ENCODE measurements at regions not wholly inside any gene's neighbourhood (a gene's known extent, or its start where the extent isn't known, plus 50 kb on each side); places are given as distances from the start of the nearest gene placed in this dataset.

GRCh38 chr1:60833173-60833572, 249.2 kb upstream of the NFIA start:
- Mint-ChIP-seq H3K9me3 (no peaks in the 10 kb centered on the region), H3K4me3 (no peak overlapping the region), H3K4me1 (peaks cover 13% of the 10 kb centered on the region), H3K36me3 (ENCODE audit: low read depth) (no peaks in the 10 kb centered on the region), H3K27me3 (peaks cover 4% of the 10 kb centered on the region), H3K27ac (no peak overlapping the region)
- DNase-seq = no peak
- ChIA-PET POLR2A (no interaction called here), CTCF (no interaction called here)

- DNase-seq = no peak
- Mint-ChIP-seq H3K9me3 (no peaks in the 10 kb centered on the region), H3K4me3 (no peak overlapping the region), H3K36me3 (ENCODE audit: low read depth) (no peaks in the 10 kb centered on the region), H3K27me3 (peaks cover 4% of the 10 kb centered on the region), H3K4me1 (peaks cover 13% of the 10 kb centered on the region), H3K27ac (no peak overlapping the region)
- ChIA-PET CTCF (no interaction called here), POLR2A (no interaction called here)
Measured at GRCh38 chr1:60832367-60832766, 250.0 kb upstream of the NFIA start.

DNA sequence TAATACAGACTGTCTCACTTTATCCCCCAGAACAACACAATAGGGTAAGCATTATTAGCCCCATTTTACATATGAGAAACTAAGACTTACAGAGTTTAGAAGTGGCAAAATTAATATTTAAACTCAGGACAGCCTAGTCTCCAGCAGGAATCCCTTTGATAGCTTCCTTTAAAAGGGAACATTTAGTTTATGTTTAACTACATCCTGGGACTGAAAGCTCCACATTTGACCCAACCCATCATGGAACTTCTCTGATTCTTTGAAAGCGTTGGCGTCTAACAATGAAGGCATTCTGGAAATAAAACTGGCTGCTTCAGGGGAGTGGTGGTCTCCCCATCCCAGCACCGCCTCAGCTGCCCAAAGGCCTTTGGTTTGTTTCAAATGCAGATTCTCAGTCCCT, 250.6 kb upstream of the NFIA start:
- no peak overlapping the region for H3K27ac Mint-ChIP-seq
- no peak overlapping the region for H3K4me3 Mint-ChIP-seq
- DNase-seq = no peak
- peaks cover 2% of the 10 kb centered on the region for H3K9me3 Mint-ChIP-seq
- CTCF ChIA-PET = no interaction called here
- peaks cover 4% of the 10 kb centered on the region for H3K27me3 Mint-ChIP-seq
- no peaks in the 10 kb centered on the region for H3K36me3 Mint-ChIP-seq (ENCODE audit: low read depth)
- POLR2A ChIA-PET = no interaction called here
- H3K4me1 Mint-ChIP-seq = peaks cover 13% of the 10 kb centered on the region

DNA sequence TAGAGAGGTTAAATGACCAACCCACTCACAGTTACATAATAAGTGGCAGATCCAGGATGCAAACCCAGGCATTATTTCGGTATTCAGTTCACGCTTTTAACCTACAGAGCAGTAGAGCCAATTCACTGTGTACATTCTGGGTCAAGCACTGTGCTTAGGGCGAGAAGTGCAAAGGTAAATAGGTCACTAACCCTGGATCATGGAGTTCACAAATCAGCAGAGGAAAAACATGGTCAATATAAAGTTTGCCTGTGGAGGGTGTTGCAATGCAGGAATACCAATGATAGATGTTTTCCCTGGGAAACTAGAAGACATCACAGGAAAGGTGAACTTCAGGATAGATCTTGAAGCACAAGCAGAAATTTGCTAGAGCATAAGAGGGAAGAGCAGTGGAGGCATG, 253.4 kb upstream of the NFIA start:
- Mint-ChIP-seq H3K9me3 (peaks cover 8% of the 10 kb centered on the region), H3K27me3 (peaks cover 4% of the 10 kb centered on the region), H3K27ac (no peak overlapping the region), H3K4me3 (no peak overlapping the region), H3K36me3 (ENCODE audit: low read depth) (no peaks in the 10 kb centered on the region), H3K4me1 (peaks cover 13% of the 10 kb centered on the region)
- ChIA-PET CTCF (no interaction called here), POLR2A (no interaction called here)
- no peak for DNase-seq

GRCh38 chr1:60826320-60827094, 255.9 kb upstream of the NFIA start:
- no peak overlapping the region for H3K4me3 Mint-ChIP-seq
- no peak for DNase-seq
- peaks cover 8% of the 10 kb centered on the region for H3K9me3 Mint-ChIP-seq
- H3K4me1 Mint-ChIP-seq = no peaks in the 10 kb centered on the region
- ChIA-PET POLR2A (no interaction called here), CTCF (no interaction called here)
- no peak overlapping the region for H3K27ac Mint-ChIP-seq
- peaks cover 5% of the 10 kb centered on the region for H3K27me3 Mint-ChIP-seq
- H3K36me3 Mint-ChIP-seq (ENCODE audit: low read depth) = no peaks in the 10 kb centered on the region

- POLR2A ChIA-PET = no interaction called here
Measured at GRCh38 chr1:60825593-60825992, 256.8 kb upstream of the NFIA start.

DNA sequence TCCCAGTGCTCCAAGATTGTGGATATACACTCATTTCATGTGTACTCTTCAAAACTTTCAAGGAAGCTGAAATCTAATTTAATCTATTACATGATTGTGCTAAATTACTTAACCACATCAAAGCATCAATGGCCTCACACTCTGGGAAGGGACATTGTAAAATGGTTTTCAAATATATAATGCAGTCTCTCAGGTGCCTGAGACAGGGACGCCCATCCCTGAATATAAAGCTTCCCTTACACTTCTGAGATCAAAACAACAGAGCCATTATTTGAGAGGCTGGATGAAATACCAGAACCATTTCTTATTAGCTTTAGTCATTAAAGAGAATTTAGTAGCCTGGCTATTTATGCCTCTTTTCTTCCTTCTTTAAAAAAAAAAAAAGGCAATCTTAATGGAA, 259.2 kb upstream of the NFIA start:
- H3K36me3 Mint-ChIP-seq (ENCODE audit: low read depth) = no peaks in the 10 kb centered on the region
- no peak overlapping the region for H3K27ac Mint-ChIP-seq
- DNase-seq = no peak
- H3K4me3 Mint-ChIP-seq = no peak overlapping the region
- no peaks in the 10 kb centered on the region for H3K4me1 Mint-ChIP-seq
- peaks cover 8% of the 10 kb centered on the region for H3K9me3 Mint-ChIP-seq
- H3K27me3 Mint-ChIP-seq = peaks cover 5% of the 10 kb centered on the region
- ChIA-PET POLR2A (no interaction called here), CTCF (no interaction called here)

More at GRCh38 chr1:60825593-60825992, 256.8 kb upstream of the NFIA start:
- CTCF ChIA-PET = no interaction called here
- H3K36me3 Mint-ChIP-seq (ENCODE audit: low read depth) = no peaks in the 10 kb centered on the region
- no peak overlapping the region for H3K4me3 Mint-ChIP-seq
- no peaks in the 10 kb centered on the region for H3K4me1 Mint-ChIP-seq
- H3K27me3 Mint-ChIP-seq = peaks cover 5% of the 10 kb centered on the region
- DNase-seq = no peak
- peaks cover 8% of the 10 kb centered on the region for H3K9me3 Mint-ChIP-seq
- H3K27ac Mint-ChIP-seq = no peak overlapping the region

DNA sequence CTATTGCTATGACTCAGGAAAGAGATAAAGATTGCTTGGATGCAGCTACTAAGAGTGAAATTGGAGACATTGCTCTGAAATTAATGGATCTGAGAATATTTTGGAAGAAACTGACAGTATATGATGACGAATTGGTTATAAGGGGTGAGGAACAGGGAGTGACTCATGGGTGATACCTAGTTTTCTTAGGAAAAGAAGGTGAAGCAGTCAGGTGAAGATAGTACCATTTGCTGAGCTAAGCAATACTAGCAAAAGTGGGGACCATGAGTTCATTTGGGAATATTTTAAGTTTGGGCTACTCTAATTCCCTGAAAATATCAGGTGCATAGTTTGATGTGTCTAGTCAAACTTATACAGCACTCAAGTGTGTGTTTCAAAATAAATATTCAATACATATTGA, 260.1 kb upstream of the NFIA start:
- Mint-ChIP-seq H3K36me3 (ENCODE audit: low read depth) (no peaks in the 10 kb centered on the region), H3K9me3 (peaks cover 8% of the 10 kb centered on the region), H3K4me3 (no peak overlapping the region), H3K27me3 (peaks cover 5% of the 10 kb centered on the region), H3K4me1 (no peaks in the 10 kb centered on the region), H3K27ac (no peak overlapping the region)
- CTCF ChIA-PET = no interaction called here
- POLR2A ChIA-PET = no interaction called here
- no peak for DNase-seq

- no peaks in the 10 kb centered on the region for H3K4me1 Mint-ChIP-seq
Measured at GRCh38 chr1:60821156-60821555, 261.2 kb upstream of the NFIA start.

DNA sequence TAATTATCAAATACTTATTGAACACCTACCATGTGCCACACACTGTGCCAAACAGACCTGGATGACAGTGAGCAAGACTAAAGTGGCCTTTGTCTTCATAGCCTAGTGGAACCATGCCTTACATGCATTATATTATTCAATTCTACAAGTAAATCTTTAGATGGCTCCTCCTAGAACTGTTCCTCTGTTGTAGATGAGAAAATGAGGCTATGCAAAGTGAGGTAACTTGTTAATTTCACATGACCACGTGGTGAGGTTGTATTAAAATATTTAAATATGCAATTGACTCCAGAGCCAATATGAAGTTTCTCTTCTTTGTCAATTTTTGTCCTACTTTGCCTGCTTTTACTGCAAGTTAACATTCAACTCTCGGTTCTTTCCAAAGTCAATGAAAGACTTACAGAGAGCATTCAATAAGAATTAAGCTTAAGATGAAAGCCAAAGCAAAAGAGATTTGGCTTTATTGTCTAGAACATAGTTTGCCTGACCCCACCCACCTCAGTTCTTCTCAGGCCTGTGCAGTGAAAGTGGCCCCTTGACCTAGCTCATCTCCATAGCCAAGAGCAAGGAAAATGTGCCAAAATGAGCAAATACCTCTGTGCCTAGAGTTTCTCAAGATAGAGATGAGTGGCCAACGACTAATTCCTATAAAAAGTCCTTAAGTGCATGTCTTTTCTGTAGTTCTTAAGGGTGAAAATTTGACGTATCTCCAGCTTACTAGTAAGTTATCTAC, 263.2 kb upstream of the NFIA start:
- ChIA-PET POLR2A (no interaction called here), CTCF (no interaction called here)
- Mint-ChIP-seq H3K4me1 (no peaks in the 10 kb centered on the region), H3K27me3 (peaks cover 5% of the 10 kb centered on the region), H3K27ac (no peak overlapping the region), H3K9me3 (no peaks in the 10 kb centered on the region), H3K4me3 (no peak overlapping the region), H3K36me3 (ENCODE audit: low read depth) (no peaks in the 10 kb centered on the region)
- no peak for DNase-seq

More at GRCh38 chr1:60821156-60821555, 261.2 kb upstream of the NFIA start:
- H3K27me3 Mint-ChIP-seq = peaks cover 5% of the 10 kb centered on the region
- no peaks in the 10 kb centered on the region for H3K36me3 Mint-ChIP-seq (ENCODE audit: low read depth)
- CTCF ChIA-PET = interaction anchor here (0.7 kb wide), 1 partner anchor 290 kb away, joined by 3 read pairs; no protein-coding TSS in a partner anchor
- H3K9me3 Mint-ChIP-seq = peaks cover under 1% of the 10 kb centered on the region
- H3K4me3 Mint-ChIP-seq = no peak overlapping the region
- POLR2A ChIA-PET = no interaction called here
- no peak overlapping the region for H3K27ac Mint-ChIP-seq
- DNase-seq = no peak

- ChIA-PET POLR2A (no interaction called here), CTCF (no interaction called here)
- no peaks in the 10 kb centered on the region for H3K36me3 Mint-ChIP-seq (ENCODE audit: low read depth)
Measured at GRCh38 chr1:60813071-60813470, 269.3 kb upstream of the NFIA start.

DNA sequence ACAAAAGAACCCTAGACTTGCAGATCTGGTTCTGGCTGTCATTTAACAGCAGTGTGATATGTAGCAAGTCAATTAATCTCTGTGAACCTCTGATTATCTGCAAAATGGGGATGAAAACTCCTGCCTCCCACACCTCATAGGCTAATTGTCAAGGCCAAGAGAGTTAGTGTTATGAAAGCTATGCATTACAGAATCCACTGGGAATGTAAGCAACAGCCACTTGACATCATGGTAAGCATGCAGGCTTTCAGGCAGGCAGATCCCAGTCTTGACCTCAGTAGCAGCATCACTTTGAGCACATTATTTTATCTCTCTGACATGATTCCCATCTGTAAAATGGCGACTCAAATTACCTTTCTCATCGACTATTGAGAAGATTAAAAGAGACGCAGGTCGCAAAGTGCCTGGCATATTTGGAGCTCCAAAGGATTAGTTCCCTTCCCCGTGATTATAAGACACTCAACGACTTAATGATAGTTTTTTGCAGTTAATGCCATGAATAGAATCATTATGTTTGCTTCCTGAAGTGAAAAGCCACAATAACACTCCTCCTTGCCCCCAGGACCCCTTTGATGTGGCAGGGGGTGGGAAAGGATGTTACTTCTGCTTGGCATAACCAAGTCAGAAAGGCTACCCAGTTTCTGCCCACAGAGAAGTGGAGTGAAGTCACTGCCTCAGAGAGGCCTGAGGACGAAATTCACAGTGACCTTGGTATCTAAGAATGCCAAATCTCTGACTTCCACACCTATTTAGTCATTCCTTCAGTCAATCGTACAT, 273.0 kb upstream of the NFIA start:
- Mint-ChIP-seq H3K36me3 (ENCODE audit: low read depth) (no peaks in the 10 kb centered on the region), H3K4me1 (no peaks in the 10 kb centered on the region), H3K27me3 (no peaks in the 10 kb centered on the region), H3K4me3 (no peak overlapping the region), H3K27ac (no peak overlapping the region), H3K9me3 (peaks cover 2% of the 10 kb centered on the region)
- no peak for DNase-seq
- CTCF ChIA-PET = no interaction called here
- POLR2A ChIA-PET = no interaction called here

More at GRCh38 chr1:60813071-60813470, 269.3 kb upstream of the NFIA start:
- Mint-ChIP-seq H3K27me3 (no peaks in the 10 kb centered on the region), H3K4me3 (no peak overlapping the region), H3K4me1 (no peaks in the 10 kb centered on the region), H3K9me3 (no peaks in the 10 kb centered on the region), H3K27ac (no peak overlapping the region)
- no peak for DNase-seq

DNA sequence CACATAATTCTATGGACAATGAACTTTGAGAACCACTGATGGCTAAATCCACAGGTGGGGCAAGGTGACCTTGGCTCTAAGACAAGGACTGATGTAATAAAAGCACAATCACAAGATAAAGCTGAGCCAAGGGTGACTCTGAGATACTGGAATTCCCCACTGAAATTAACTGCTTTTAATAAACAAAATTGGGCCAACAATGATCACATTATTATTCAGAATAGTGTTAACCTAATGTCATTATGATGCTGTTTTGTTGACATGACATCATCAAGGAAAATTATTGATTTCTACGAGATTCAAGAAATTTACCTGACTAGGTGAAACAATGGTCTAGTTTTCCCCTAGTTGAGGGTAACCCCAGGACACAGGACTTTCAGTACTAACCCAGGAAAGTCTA, 273.7 kb upstream of the NFIA start:
- Mint-ChIP-seq H3K36me3 (ENCODE audit: low read depth) (no peaks in the 10 kb centered on the region), H3K4me3 (no peak overlapping the region), H3K4me1 (no peaks in the 10 kb centered on the region), H3K27me3 (no peaks in the 10 kb centered on the region), H3K27ac (no peak overlapping the region), H3K9me3 (peaks cover 2% of the 10 kb centered on the region)
- no peak for DNase-seq
- ChIA-PET CTCF (no interaction called here), POLR2A (no interaction called here)

All from activated CD4-positive, alpha-beta T cell treated with anti-CD3 and anti-CD28 coated beads, Interleukin-2, amount 10 ng/mL, durations not matched to agents 7 days and 5 days (primary cell).